GM18505 (cell line): ENCODE measurements at regions not wholly inside any gene's neighbourhood (a gene's known extent, or its start where the extent isn't known, plus 50 kb on each side); places are given as distances from the start of the nearest gene placed in this dataset.
"Not testable (repeated sequence)": the region's sequence is repeated elsewhere in the genome, so short reads cannot be mapped to it uniquely, and the experiment has no call there.

Experiments
- ATAC-seq: cut with Tn5 transposase; IDR thresholded peaks from one replicate; pipeline ENCODE4 v1.9.1; 2021; ENCODE audit not compliant: unreplicated experiment
- POLR2A ChIP-seq: IDR thresholded peaks from 4 replicates; pipeline ENCODE4 v1.6.1; 2011; ENCODE audit warnings: borderline replicate concordance; ENCODE audit not compliant: insufficient read depth, insufficient read length; ENCODE audit errors: extremely low read depth

GRCh38 chr20:56911946-56912345 is 282.8 kb downstream of the TFAP2C start:
- ATAC-seq: no peak
- TF ChIP-seq POLR2A: no peak

- TF ChIP-seq POLR2A: no peak
- no peak for ATAC-seq
Observed at GRCh38 chr20:56914532-56914931, 285.4 kb downstream of the TFAP2C start.

GRCh38 chr20:56916345-56916622 is 287.2 kb downstream of the TFAP2C start:
- no peak for TF ChIP-seq POLR2A
- ATAC-seq: no peak

- not testable (repeated sequence) for ATAC-seq
Observed at GRCh38 chr20:56920041-56920440, 290.9 kb downstream of the TFAP2C start.

- no peak for TF ChIP-seq POLR2A
- ATAC-seq: no peak
Observed at GRCh38 chr20:56922497-56922896, 293.4 kb downstream of the TFAP2C start.

- no peak for TF ChIP-seq POLR2A
- no peak for ATAC-seq
Observed at GRCh38 chr20:56924292-56925081, 295.4 kb downstream of the TFAP2C start.

- no peak for TF ChIP-seq POLR2A
- no peak for ATAC-seq
Observed at GRCh38 chr20:56925082-56925830, 296.1 kb downstream of the TFAP2C start.

GRCh38 chr20:56925831-56926170 is 296.7 kb downstream of the TFAP2C start:
- ATAC-seq: no peak
- TF ChIP-seq POLR2A: no peak

- no peak for TF ChIP-seq POLR2A
- no peak for ATAC-seq
Observed at GRCh38 chr20:56926501-56926900, 297.4 kb downstream of the TFAP2C start.

DNA sequence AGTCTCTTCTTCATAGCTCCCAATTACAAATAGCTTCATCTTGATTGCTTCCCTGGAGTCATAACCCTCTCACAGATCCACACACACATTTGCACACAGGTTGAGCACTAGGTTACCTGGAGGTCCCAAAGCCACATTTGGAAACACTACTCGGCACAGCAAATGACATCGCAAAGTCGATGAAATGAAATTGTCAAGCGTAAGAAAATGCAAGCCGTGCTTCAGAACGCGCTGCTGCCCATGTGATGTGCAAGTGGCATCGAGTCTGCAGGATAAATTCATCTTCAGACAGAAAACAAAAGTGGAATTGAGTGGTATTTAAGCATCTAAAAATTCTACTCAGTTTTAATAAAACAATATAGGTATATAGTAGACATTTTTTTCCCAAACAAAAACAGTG is 298.0 kb downstream of the TFAP2C start:
- ATAC-seq: no peak
- no peak for TF ChIP-seq POLR2A

DNA sequence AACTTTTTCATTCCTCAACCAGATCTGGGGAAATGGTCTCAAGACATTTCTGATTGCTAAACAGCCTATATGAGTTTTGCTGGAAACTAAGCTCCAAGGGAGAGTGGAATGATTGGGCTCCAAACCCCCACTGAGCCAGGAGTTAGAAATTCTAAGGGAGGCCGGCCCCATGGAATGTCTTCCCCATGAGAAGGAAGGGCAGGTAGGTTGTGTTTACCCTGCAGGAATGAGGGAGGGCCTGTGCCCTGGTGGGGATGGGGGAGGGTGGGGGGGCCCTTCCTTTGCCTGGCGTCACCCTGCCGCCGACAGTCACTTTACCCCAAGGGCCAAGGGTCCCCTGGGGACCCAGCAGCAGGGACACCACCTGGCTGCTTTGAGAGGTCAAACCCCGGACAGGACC is 298.9 kb downstream of the TFAP2C start:
- no peak for TF ChIP-seq POLR2A
- no peak for ATAC-seq

DNA sequence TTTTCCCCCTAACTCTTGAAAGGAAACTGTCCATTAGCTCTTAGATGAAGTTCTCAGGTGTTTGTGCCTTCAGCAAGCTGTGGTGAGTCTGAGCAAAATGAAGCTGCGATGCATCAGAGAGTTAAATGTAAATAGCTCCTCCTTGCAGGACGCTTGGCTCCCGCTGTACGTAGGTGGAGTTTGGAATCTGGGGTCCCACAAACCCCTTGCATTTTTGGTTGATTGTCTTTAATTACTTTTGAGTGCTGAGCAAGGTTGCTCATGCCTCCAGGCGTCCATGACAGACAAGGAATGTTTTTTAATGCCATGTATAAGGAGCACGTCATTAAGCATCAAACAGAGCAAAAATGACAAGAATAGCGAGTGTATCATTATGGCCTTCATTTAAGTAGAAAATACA is 300.5 kb downstream of the TFAP2C start:
- no peak for TF ChIP-seq POLR2A
- no peak for ATAC-seq

GRCh38 chr20:56930876-56931275 is 301.8 kb downstream of the TFAP2C start:
- TF ChIP-seq POLR2A: no peak
- no peak for ATAC-seq

DNA sequence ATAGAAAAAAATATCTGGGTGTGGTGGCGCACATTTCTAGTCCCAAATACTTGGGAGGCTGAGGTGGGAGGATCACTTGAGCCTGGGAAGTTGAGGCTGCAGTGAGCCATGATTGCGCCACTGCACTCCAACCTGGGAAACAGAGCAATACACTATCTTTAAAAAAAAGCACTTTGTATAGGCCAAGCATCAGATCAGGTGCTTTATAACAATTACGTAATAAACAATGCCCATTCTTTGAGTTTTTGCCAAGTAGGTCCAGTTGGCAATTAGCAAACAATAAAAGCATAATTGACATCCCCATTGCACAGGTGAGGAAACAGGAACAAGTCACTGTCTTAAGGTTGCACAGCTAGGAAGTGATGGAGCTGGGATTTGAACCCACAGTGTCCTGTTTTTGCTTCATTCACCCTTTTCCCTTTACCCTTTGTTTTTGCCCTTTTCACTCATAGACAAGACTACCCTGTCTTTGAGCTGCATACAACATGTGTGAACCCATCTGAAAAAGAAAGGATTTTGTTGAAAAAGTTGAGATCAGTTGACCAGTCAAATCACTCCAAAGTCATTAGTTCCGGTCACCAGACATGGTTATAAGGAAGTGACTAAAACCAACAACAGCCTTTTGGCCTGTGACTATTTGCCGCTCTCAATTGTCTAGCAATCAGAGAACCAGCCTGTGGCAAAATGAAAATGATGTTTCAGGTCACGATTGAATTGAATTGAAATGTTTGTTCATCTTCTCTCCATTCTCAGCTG is 303.6 kb downstream of the TFAP2C start:
- TF ChIP-seq POLR2A: no peak
- ATAC-seq: no peak

DNA sequence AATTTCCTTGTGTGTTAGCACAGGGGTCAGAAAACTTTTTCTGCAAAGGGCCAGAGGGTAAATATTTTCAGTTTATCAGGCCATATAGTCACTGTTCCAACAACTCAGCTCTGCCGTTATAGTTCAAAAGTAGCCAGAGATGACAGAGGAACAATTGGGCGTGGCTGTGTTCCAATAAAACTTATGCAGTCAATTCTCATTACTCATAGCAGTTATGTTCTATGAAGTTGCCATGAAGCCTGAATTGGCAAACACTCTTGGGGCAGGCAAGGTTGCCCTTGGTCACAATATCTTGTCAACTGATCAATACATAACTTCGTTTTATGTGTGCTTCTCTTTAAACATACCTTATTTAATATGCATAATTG is 304.2 kb downstream of the TFAP2C start:
- no peak for ATAC-seq
- no peak for TF ChIP-seq POLR2A

DNA sequence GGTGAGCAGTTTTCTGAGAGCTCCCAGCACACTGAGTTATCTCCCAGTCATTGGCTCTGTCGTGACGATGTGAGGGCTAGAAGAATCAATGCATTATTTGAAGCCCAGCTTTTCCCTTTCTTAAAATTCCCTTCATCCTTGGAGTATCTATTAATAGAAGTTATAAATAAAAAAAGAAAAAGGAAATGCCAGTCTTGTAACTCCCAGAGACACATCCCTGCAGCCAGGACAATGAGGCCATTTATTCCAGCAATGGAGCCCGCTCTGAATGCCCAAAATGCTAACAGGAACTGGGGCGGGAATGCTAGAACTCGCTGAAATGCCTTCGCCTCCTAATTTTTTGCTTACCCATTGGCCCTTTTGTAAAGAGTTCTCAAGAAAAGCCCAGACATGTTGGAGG is 305.8 kb downstream of the TFAP2C start:
- no peak for TF ChIP-seq POLR2A
- no peak for ATAC-seq
